Hepatocyte (in vitro differentiated cells): ENCODE measurements at regions not wholly inside any gene's neighbourhood (a gene's known extent, or its start where the extent isn't known, plus 50 kb on each side); places are given as distances from the start of the nearest gene placed in this dataset.

ENCODE experiments used
- EZH2 ChIP-seq: fragments of 200-600 bp; sonication (generic); IDR thresholded peaks from 2 replicates; pipeline ENCODE4 v1.6.1; 2016; ENCODE audit warnings: antibody characterized with exemption, mild to moderate bottlenecking, borderline replicate concordance
- EZH2phosphoT487 ChIP-seq: fragments of 200-600 bp; sonication (generic); IDR thresholded peaks from one replicate; pipeline ENCODE4 v1.6.1; 2018; ENCODE audit warnings: antibody characterized with exemption, mild to moderate bottlenecking, low read depth, moderate library complexity; ENCODE audit not compliant: unreplicated experiment, severe bottlenecking
- TF ChIP-seq, protein P1 (sequence below): fragments of 200-600 bp; sonication (generic); IDR thresholded peaks from 2 replicates; pipeline ENCODE4 v1.5.1; 2016; ENCODE audit warnings: antibody characterized with exemption, mild to moderate bottlenecking; ENCODE audit not compliant: poor library complexity

DNA sequence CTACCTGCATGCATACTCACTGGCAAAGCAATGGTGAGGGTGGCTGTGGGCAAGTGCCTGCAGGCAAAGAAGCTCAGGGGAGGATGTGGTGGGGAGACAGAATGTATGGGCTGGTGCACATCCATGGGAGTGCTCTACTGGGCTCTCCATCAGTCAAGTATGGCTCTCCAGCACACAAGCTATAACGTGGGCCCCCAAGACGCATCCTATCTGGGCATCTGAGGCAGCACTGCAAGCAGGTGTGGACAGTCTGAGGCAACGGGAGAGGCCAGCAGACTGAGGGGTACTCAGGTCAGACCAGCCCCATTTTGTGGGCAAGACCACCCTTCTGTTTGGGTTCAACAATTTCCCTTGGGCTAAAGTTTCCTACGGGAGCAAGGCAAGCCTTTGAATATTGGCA lies 1227.8 kb downstream of the FAM133A start:
- TF ChIP-seq, protein P1, sequence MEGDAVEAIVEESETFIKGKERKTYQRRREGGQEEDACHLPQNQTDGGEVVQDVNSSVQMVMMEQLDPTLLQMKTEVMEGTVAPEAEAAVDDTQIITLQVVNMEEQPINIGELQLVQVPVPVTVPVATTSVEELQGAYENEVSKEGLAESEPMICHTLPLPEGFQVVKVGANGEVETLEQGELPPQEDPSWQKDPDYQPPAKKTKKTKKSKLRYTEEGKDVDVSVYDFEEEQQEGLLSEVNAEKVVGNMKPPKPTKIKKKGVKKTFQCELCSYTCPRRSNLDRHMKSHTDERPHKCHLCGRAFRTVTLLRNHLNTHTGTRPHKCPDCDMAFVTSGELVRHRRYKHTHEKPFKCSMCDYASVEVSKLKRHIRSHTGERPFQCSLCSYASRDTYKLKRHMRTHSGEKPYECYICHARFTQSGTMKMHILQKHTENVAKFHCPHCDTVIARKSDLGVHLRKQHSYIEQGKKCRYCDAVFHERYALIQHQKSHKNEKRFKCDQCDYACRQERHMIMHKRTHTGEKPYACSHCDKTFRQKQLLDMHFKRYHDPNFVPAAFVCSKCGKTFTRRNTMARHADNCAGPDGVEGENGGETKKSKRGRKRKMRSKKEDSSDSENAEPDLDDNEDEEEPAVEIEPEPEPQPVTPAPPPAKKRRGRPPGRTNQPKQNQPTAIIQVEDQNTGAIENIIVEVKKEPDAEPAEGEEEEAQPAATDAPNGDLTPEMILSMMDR, result no peak
- TF ChIP-seq EZH2 (no peak), EZH2phosphoT487 (no peak)
